OCI-LY7 (cell line): ENCODE measurements at regions not wholly inside any gene's neighbourhood (a gene's known extent, or its start where the extent isn't known, plus 50 kb on each side); places are given as distances from the start of the nearest gene placed in this dataset.

Experiments used
- EZH2phosphoT487 ChIP-seq: fragments of 200-600 bp; sonication (generic); IDR thresholded peaks from 2 replicates; pipeline ENCODE4 v1.6.1; 2018; ENCODE audit warnings: low read depth, borderline replicate concordance, mild to moderate bottlenecking, mixed run types, antibody characterized with exemption, low read length, moderate library complexity, mixed read lengths
- TF ChIP-seq, protein P1 (sequence below): fragments of 200-600 bp; sonication (generic); conservative IDR thresholded peaks from 2 replicates; pipeline ENCODE4 v1.5.1; 2014; ENCODE audit warnings: mild to moderate bottlenecking, antibody characterized with exemption, low read length, moderate library complexity, mixed read lengths

DNA sequence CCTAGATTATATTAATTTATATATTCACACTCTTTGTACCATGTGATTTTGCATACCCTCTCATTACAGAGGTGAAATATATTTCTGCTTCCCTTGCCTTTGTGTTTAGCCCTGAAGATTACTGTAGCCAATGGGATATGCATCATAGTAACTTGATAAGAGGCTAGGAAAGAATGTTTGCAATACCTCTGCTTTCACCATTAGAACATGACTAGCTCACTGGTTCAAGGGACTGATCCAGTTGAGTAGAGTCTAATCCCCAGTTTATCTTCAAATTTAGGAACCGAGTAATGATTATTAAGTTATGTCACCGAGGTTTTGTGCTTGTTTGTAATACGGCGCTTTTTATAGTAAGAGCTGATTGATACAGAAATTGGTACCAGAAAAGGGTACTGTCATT, 552.6 kb upstream of the GJE1 start:
- TF ChIP-seq, protein P1, sequence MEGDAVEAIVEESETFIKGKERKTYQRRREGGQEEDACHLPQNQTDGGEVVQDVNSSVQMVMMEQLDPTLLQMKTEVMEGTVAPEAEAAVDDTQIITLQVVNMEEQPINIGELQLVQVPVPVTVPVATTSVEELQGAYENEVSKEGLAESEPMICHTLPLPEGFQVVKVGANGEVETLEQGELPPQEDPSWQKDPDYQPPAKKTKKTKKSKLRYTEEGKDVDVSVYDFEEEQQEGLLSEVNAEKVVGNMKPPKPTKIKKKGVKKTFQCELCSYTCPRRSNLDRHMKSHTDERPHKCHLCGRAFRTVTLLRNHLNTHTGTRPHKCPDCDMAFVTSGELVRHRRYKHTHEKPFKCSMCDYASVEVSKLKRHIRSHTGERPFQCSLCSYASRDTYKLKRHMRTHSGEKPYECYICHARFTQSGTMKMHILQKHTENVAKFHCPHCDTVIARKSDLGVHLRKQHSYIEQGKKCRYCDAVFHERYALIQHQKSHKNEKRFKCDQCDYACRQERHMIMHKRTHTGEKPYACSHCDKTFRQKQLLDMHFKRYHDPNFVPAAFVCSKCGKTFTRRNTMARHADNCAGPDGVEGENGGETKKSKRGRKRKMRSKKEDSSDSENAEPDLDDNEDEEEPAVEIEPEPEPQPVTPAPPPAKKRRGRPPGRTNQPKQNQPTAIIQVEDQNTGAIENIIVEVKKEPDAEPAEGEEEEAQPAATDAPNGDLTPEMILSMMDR, result no peak
- no peak for TF ChIP-seq EZH2phosphoT487
